ENCODE measurements at regions not wholly inside any gene's neighbourhood (a gene's known extent, or its start where the extent isn't known, plus 50 kb on each side); places are given as distances from the start of the nearest gene placed in this dataset.

- TF ChIP-seq IRX3 (CRISPR knock-in tag; IDR thresholded peaks at IDR 0.05; ENCODE audit: borderline replicate concordance, low read depth) (no peak), CTCF (CRISPR knock-in tag; IDR thresholded peaks at IDR 0.05) (peak; percentile 64), MEIS2 (CRISPR knock-in tag; IDR thresholded peaks at IDR 0.05) (no peak), ZBTB2 (CRISPR knock-in tag; IDR thresholded peaks at IDR 0.05; ENCODE audit: low read depth) (no peak), ZNF780A (CRISPR knock-in tag; IDR thresholded peaks at IDR 0.05) (no peak), ZBTB21 (CRISPR knock-in tag; IDR thresholded peaks at IDR 0.05) (no peak), ZNF704 (CRISPR knock-in tag; IDR thresholded peaks at IDR 0.05; ENCODE audit: borderline replicate concordance) (no peak), ZNF407 (CRISPR knock-in tag; IDR thresholded peaks at IDR 0.05; ENCODE audit: not compliant biosample characterization) (no peak), POGZ (CRISPR knock-in tag; IDR thresholded peaks at IDR 0.05) (no peak)
Measured at GRCh38 chr2:224646242-224646846, 61.2 kb upstream of the CUL3 start.

Measured in HepG2 (cell line).